Activated naive CD8-positive, alpha-beta T cell (primary cell): ENCODE measurements at regions not wholly inside any gene's neighbourhood (a gene's known extent, or its start where the extent isn't known, plus 50 kb on each side); places are given as distances from the start of the nearest gene placed in this dataset.
"Not testable (repeated sequence)": the region's sequence is repeated elsewhere in the genome, so short reads cannot be mapped to it uniquely, and the experiment has no call there.

Experiments
- H3K27ac Mint-ChIP-seq: one replicate; pipeline ENCODE4 v1.8.0; 2021; ENCODE audit warnings: mixed read lengths
- H3K27me3 Mint-ChIP-seq: one replicate; pipeline ENCODE4 v1.8.0; 2021; ENCODE audit warnings: mixed read lengths
- H3K36me3 Mint-ChIP-seq: one replicate; pipeline ENCODE4 v1.8.0; 2021; ENCODE audit warnings: mixed read lengths
- H3K4me1 Mint-ChIP-seq: one replicate; pipeline ENCODE4 v1.8.0; 2021; ENCODE audit warnings: low read depth, mixed read lengths
- H3K4me3 Mint-ChIP-seq: one replicate; pipeline ENCODE4 v1.8.0; 2021; ENCODE audit warnings: mild to moderate bottlenecking, mixed read lengths
- H3K9me3 Mint-ChIP-seq: one replicate; pipeline ENCODE4 v1.8.0; 2021; ENCODE audit warnings: low read depth, mixed read lengths

GRCh38 chr10:21122907-21123306 is 225.8 kb upstream of the NEBL start:
- H3K9me3 Mint-ChIP-seq: no peaks in the 10 kb centered on the region
- H3K36me3 Mint-ChIP-seq: no peaks in the 10 kb centered on the region
- H3K4me1 Mint-ChIP-seq: no peaks in the 10 kb centered on the region
- H3K4me3 Mint-ChIP-seq: no peak overlapping the region
- peaks cover 7% of the 10 kb centered on the region for H3K27me3 Mint-ChIP-seq
- no peak overlapping the region for H3K27ac Mint-ChIP-seq

- H3K27me3 Mint-ChIP-seq: peaks cover 11% of the 10 kb centered on the region
- H3K4me3 Mint-ChIP-seq, H3K9me3 Mint-ChIP-seq, H3K4me1 Mint-ChIP-seq, H3K27ac Mint-ChIP-seq, H3K36me3 Mint-ChIP-seq: not testable (repeated sequence)
Measured at GRCh38 chr10:21121822-21122221, 224.7 kb upstream of the NEBL start.

- peaks cover 7% of the 10 kb centered on the region for H3K27me3 Mint-ChIP-seq
- no peak overlapping the region for H3K27ac Mint-ChIP-seq
- peaks cover 6% of the 10 kb centered on the region for H3K36me3 Mint-ChIP-seq
- H3K4me3 Mint-ChIP-seq: no peak overlapping the region
- H3K4me1 Mint-ChIP-seq: peaks cover 2% of the 10 kb centered on the region
- H3K9me3 Mint-ChIP-seq: peaks cover 7% of the 10 kb centered on the region
Measured at GRCh38 chr10:21114683-21115082, 217.6 kb upstream of the NEBL start.

GRCh38 chr10:21110358-21110757 is 213.2 kb upstream of the NEBL start:
- Mint-ChIP-seq H3K4me1 (peaks cover 2% of the 10 kb centered on the region), H3K4me3 (no peak overlapping the region), H3K36me3 (peaks cover 5% of the 10 kb centered on the region), H3K27me3 (peaks cover 3% of the 10 kb centered on the region), H3K9me3 (no peaks in the 10 kb centered on the region), H3K27ac (no peak overlapping the region)

- not testable (repeated sequence) for H3K4me3 Mint-ChIP-seq, H3K9me3 Mint-ChIP-seq, H3K36me3 Mint-ChIP-seq, H3K27me3 Mint-ChIP-seq, H3K4me1 Mint-ChIP-seq, H3K27ac Mint-ChIP-seq
Measured at GRCh38 chr10:21106931-21107330, 209.8 kb upstream of the NEBL start.

- H3K27ac Mint-ChIP-seq, H3K9me3 Mint-ChIP-seq, H3K36me3 Mint-ChIP-seq: not testable (repeated sequence)
Measured at GRCh38 chr10:21105331-21105730, 208.2 kb upstream of the NEBL start.

GRCh38 chr10:21100871-21101514 is 203.9 kb upstream of the NEBL start:
- Mint-ChIP-seq H3K27ac (peak overlapping the region; percentile 36), H3K4me1 (peaks cover 17% of the 10 kb centered on the region), H3K9me3 (no peaks in the 10 kb centered on the region), H3K27me3 (no peaks in the 10 kb centered on the region), H3K36me3 (no peaks in the 10 kb centered on the region), H3K4me3 (no peak overlapping the region)

More at GRCh38 chr10:21105331-21105730, 208.2 kb upstream of the NEBL start:
- H3K4me3 Mint-ChIP-seq, H3K4me1 Mint-ChIP-seq, H3K27me3 Mint-ChIP-seq: not testable (repeated sequence)

GRCh38 chr10:21100190-21100589 is 203.1 kb upstream of the NEBL start:
- Mint-ChIP-seq H3K4me1 (peaks cover 17% of the 10 kb centered on the region), H3K27me3 (no peaks in the 10 kb centered on the region), H3K4me3 (no peak overlapping the region), H3K36me3 (no peaks in the 10 kb centered on the region), H3K27ac (no peak overlapping the region), H3K9me3 (no peaks in the 10 kb centered on the region)

- peak overlapping the region; percentile 6 for H3K27ac Mint-ChIP-seq
- H3K9me3 Mint-ChIP-seq: no peaks in the 10 kb centered on the region
- no peak overlapping the region for H3K4me3 Mint-ChIP-seq
- no peaks in the 10 kb centered on the region for H3K36me3 Mint-ChIP-seq
- H3K27me3 Mint-ChIP-seq: no peaks in the 10 kb centered on the region
- H3K4me1 Mint-ChIP-seq: peaks cover 17% of the 10 kb centered on the region
Measured at GRCh38 chr10:21099291-21100062, 202.4 kb upstream of the NEBL start.

- H3K36me3 Mint-ChIP-seq: no peaks in the 10 kb centered on the region
Measured at GRCh38 chr10:21097926-21098355, 200.8 kb upstream of the NEBL start.

GRCh38 chr10:21095494-21096055 is 198.5 kb upstream of the NEBL start:
- H3K9me3 Mint-ChIP-seq: no peaks in the 10 kb centered on the region
- peaks cover 14% of the 10 kb centered on the region for H3K4me1 Mint-ChIP-seq
- no peaks in the 10 kb centered on the region for H3K36me3 Mint-ChIP-seq
- H3K27ac Mint-ChIP-seq: no peak overlapping the region
- no peaks in the 10 kb centered on the region for H3K27me3 Mint-ChIP-seq
- no peak overlapping the region for H3K4me3 Mint-ChIP-seq

More at GRCh38 chr10:21097926-21098355, 200.8 kb upstream of the NEBL start:
- Mint-ChIP-seq H3K4me3 (no peak overlapping the region), H3K9me3 (no peaks in the 10 kb centered on the region), H3K27me3 (no peaks in the 10 kb centered on the region), H3K27ac (no peak overlapping the region), H3K4me1 (peaks cover 17% of the 10 kb centered on the region)

- no peaks in the 10 kb centered on the region for H3K36me3 Mint-ChIP-seq
- no peaks in the 10 kb centered on the region for H3K9me3 Mint-ChIP-seq
- H3K4me3 Mint-ChIP-seq: no peak overlapping the region
- no peak overlapping the region for H3K27ac Mint-ChIP-seq
- H3K4me1 Mint-ChIP-seq: peaks cover 11% of the 10 kb centered on the region
- no peaks in the 10 kb centered on the region for H3K27me3 Mint-ChIP-seq
Measured at GRCh38 chr10:21095073-21095472, 198.0 kb upstream of the NEBL start.

- Mint-ChIP-seq H3K27me3 (no peaks in the 10 kb centered on the region), H3K9me3 (no peaks in the 10 kb centered on the region), H3K36me3 (no peaks in the 10 kb centered on the region), H3K4me1 (peaks cover 2% of the 10 kb centered on the region), H3K27ac (no peak overlapping the region), H3K4me3 (no peak overlapping the region)
Measured at GRCh38 chr10:21092683-21093524, 195.8 kb upstream of the NEBL start.

- no peaks in the 10 kb centered on the region for H3K9me3 Mint-ChIP-seq
- no peaks in the 10 kb centered on the region for H3K27me3 Mint-ChIP-seq
- peaks cover 2% of the 10 kb centered on the region for H3K4me1 Mint-ChIP-seq
- H3K4me3 Mint-ChIP-seq: no peak overlapping the region
- H3K27ac Mint-ChIP-seq: no peak overlapping the region
- H3K36me3 Mint-ChIP-seq: no peaks in the 10 kb centered on the region
Measured at GRCh38 chr10:21090609-21091082, 193.5 kb upstream of the NEBL start.

GRCh38 chr10:21087476-21087875 is 190.4 kb upstream of the NEBL start:
- no peaks in the 10 kb centered on the region for H3K36me3 Mint-ChIP-seq
- H3K27me3 Mint-ChIP-seq: no peaks in the 10 kb centered on the region
- no peaks in the 10 kb centered on the region for H3K9me3 Mint-ChIP-seq
- no peak overlapping the region for H3K27ac Mint-ChIP-seq
- H3K4me3 Mint-ChIP-seq: no peak overlapping the region
- H3K4me1 Mint-ChIP-seq: peaks cover 2% of the 10 kb centered on the region
